ENCODE measurements at regions not wholly inside any gene's neighbourhood (a gene's known extent, or its start where the extent isn't known, plus 50 kb on each side); places are given as distances from the start of the nearest gene placed in this dataset.
"Not testable (repeated sequence)": the region's sequence is repeated elsewhere in the genome, so short reads cannot be mapped to it uniquely, and the experiment has no call there.

GRCh38 chr10:77740396-77740795 is 102.8 kb upstream of the KCNMA1 start:
- H3K27me3 ChIP-seq; H3K36me3 ChIP-seq; intact Hi-C loops (cut with DNase I; ENCODE audit: low total_unique reads); H3K4me3 ChIP-seq; H3K27ac ChIP-seq; H3K9me3 ChIP-seq; DNase-seq; H3K4me1 ChIP-seq: not testable (repeated sequence)

GRCh38 chr10:77738496-77739158 is 101.0 kb upstream of the KCNMA1 start:
- no peak overlapping the region for H3K4me3 ChIP-seq
- H3K9me3 ChIP-seq, result no peaks in the 10 kb centered on the region
- H3K27me3 ChIP-seq, result no peaks in the 10 kb centered on the region
- H3K4me1 ChIP-seq, result no peaks in the 10 kb centered on the region
- no peaks in the 10 kb centered on the region for H3K36me3 ChIP-seq
- no peak overlapping the region for H3K27ac ChIP-seq
- intact Hi-C loops (cut with DNase I; ENCODE audit: low total_unique reads), result no loop called here
- no peak for TF ChIP-seq POLR2A (IDR thresholded peaks at IDR 0.05)
- TF ChIP-seq CTCF (IDR thresholded peaks at IDR 0.05), result no peak
- DNase-seq, result no peak

- intact Hi-C loops (cut with DNase I; ENCODE audit: low total_unique reads), result no loop called here
- Histone ChIP-seq H3K36me3 (no peaks in the 10 kb centered on the region), H3K27me3 (no peaks in the 10 kb centered on the region), H3K4me1 (no peaks in the 10 kb centered on the region), H3K4me3 (no peak overlapping the region), H3K9me3 (no peaks in the 10 kb centered on the region), H3K27ac (no peak overlapping the region)
- TF ChIP-seq CTCF (IDR thresholded peaks at IDR 0.05), result no peak
- TF ChIP-seq POLR2A (IDR thresholded peaks at IDR 0.05), result no peak
- DNase-seq, result no peak
These were observed 100.0 kb upstream of the KCNMA1 start for GRCh38 chr10:77737608-77738007.

- H3K4me1 ChIP-seq; H3K9me3 ChIP-seq; H3K27me3 ChIP-seq; intact Hi-C loops (cut with DNase I; ENCODE audit: low total_unique reads); H3K36me3 ChIP-seq; H3K27ac ChIP-seq; H3K4me3 ChIP-seq; DNase-seq: not testable (repeated sequence)
These were observed 97.5 kb upstream of the KCNMA1 start for GRCh38 chr10:77735136-77735535.

GRCh38 chr10:77732213-77733003 is 94.8 kb upstream of the KCNMA1 start:
- no peak for DNase-seq
- no peaks in the 10 kb centered on the region for H3K36me3 ChIP-seq
- no peaks in the 10 kb centered on the region for H3K9me3 ChIP-seq
- no peaks in the 10 kb centered on the region for H3K4me1 ChIP-seq
- no peaks in the 10 kb centered on the region for H3K27me3 ChIP-seq
- H3K4me3 ChIP-seq, result no peak overlapping the region
- no peak overlapping the region for H3K27ac ChIP-seq
- TF ChIP-seq CTCF (IDR thresholded peaks at IDR 0.05), result no peak
- no peak for TF ChIP-seq POLR2A (IDR thresholded peaks at IDR 0.05)
- intact Hi-C loops (cut with DNase I; ENCODE audit: low total_unique reads), result no loop called here

GRCh38 chr10:77727481-77727880 is 89.9 kb upstream of the KCNMA1 start:
- no peak for DNase-seq
- Histone ChIP-seq H3K27ac (no peak overlapping the region), H3K36me3 (no peaks in the 10 kb centered on the region), H3K4me1 (no peaks in the 10 kb centered on the region), H3K27me3 (no peaks in the 10 kb centered on the region), H3K9me3 (no peaks in the 10 kb centered on the region), H3K4me3 (no peak overlapping the region)
- TF ChIP-seq POLR2A (IDR thresholded peaks at IDR 0.05) (no peak), CTCF (IDR thresholded peaks at IDR 0.05) (no peak)
- intact Hi-C loops (cut with DNase I; ENCODE audit: low total_unique reads), result no loop called here
